Transverse colon (tissue), 4 donors: ENCODE measurements at regions not wholly inside any gene's neighbourhood (a gene's known extent, or its start where the extent isn't known, plus 50 kb on each side); places are given as distances from the start of the nearest gene placed in this dataset.

Experiments
- DNase-seq: peaks from one replicate; pipeline ENCODE4 v3.0.0-alpha.2; 2019
- H3K27ac ChIP-seq, 4 donors: fragments of 200-600 bp; sonication (generic); 2 replicates each; pipeline ENCODE4 v1.5.1; 2016 to 2018; ENCODE audit warnings: inconsistent platforms in 4 of 4
- H3K27me3 ChIP-seq: fragments of 200-600 bp; sonication (generic); 2 replicates; pipeline ENCODE4 v1.5.1; 2017; ENCODE audit warnings: inconsistent platforms
- H3K36me3 ChIP-seq, 4 donors: fragments of 200-600 bp; sonication (generic); 2 replicates each; pipeline ENCODE4 v1.5.1; 2017 to 2019; ENCODE audit warnings: inconsistent platforms in 4 of 4
- H3K4me1 ChIP-seq, 4 donors: fragments of 200-600 bp; sonication (generic); 2 replicates each; pipeline ENCODE4 v1.5.1; 2017 to 2020; ENCODE audit warnings: inconsistent platforms in 4 of 4
- H3K4me3 ChIP-seq, 4 donors: fragments of 200-600 bp; sonication (generic); 1 replicate in 1 of 4; 2 replicates in 3 of 4; pipeline versions ENCODE4 v1.5.1 to v1.6.1; 2017 to 2019; ENCODE audit warnings: inconsistent platforms in 4 of 4
- H3K9me3 ChIP-seq, 2 donors: fragments of 200-600 bp; sonication (generic); 2 replicates each; pipeline ENCODE4 v1.5.1; 2017 to 2019; ENCODE audit warnings: inconsistent platforms in 2 of 2
- EP300 ChIP-seq: sonication (generic); formaldehyde crosslinking; IDR thresholded peaks from one replicate; pipeline ENCODE4 v1.6.1; 2017; ENCODE audit warnings: antibody characterized with exemption, low read depth
- POLR2A ChIP-seq: fragments of 450-650 bp; IDR thresholded peaks from one replicate; pipeline ENCODE4 v1.6.1; 2016; ENCODE audit warnings: antibody characterized with exemption, mild to moderate bottlenecking, moderate library complexity
- POLR2AphosphoS5 ChIP-seq, 3 donors: sonication (generic); formaldehyde crosslinking; IDR thresholded peaks; one replicate each; pipeline ENCODE4 v1.6.1; 2016; ENCODE audit warnings: antibody characterized with exemption in 3 of 3
- WGBS, 2 donors: methylation state at CpG; one replicate each; pipeline ENCODE4 v1.1.5; 2018; ENCODE audit warnings: low coverage in 1 of 2; 5-methylcytosine and 5-hydroxymethylcytosine counted together
- in situ Hi-C, 4 donors: fragments of 200-750 bp; cut with MboI; loops; one replicate each; pipeline versions ENCODE4 v1.15.0 to v1.15.1; 2017; ENCODE audit warnings: low sequenced_read_pairs in 3 of 4, low pct_ligation_motif_present in 1 of 4, low pct_unique_long_range_greater_than_20kb in 1 of 4
- intact Hi-C: fragments of 100-400 bp; cut with DNase I; formaldehyde crosslinking; loops from one replicate; pipeline ENCODE4 v1.15.1; 2023; ENCODE audit warnings: low total_unique reads
- TF ChIP-seq, protein P1 (sequence below), 5 experiments: fragments of 200-600 bp in 3 of 5; fragments of 450-650 bp in 2 of 5; sonication (generic) in 3 of 5; IDR thresholded peaks; 1 replicate in 2 of 5; 2 replicates in 3 of 5; pipeline ENCODE4 v1.5.1; 2016 to 2017; ENCODE audit warnings: antibody characterized with exemption in 5 of 5, inconsistent platforms in 3 of 5, mild to moderate bottlenecking in 2 of 5, moderate library complexity in 1 of 5

DNA sequence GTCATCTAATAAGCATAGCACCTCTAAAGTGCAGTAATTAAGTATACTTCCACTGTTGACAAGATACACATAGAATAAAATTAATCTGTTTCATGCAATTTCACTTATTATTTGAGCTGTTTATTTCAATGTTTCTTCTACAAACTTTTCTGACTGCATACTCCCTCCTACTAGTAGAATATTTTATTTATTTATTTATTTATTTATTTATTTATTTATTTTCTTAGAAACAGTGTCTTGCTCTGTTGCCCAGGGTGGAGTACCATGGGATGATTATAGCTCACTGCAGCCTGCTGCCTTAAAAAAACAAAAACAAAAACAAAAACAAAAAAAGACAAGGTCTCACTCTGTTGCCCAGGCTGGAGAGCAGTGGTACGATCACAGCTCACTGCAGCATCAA, 68.4 kb upstream of the KITLG start:
- TF ChIP-seq EP300 (no peak), POLR2AphosphoS5 (IDR thresholded peaks at IDR 0.05) (no peak), POLR2A (no peak)
- TF ChIP-seq, protein P1, sequence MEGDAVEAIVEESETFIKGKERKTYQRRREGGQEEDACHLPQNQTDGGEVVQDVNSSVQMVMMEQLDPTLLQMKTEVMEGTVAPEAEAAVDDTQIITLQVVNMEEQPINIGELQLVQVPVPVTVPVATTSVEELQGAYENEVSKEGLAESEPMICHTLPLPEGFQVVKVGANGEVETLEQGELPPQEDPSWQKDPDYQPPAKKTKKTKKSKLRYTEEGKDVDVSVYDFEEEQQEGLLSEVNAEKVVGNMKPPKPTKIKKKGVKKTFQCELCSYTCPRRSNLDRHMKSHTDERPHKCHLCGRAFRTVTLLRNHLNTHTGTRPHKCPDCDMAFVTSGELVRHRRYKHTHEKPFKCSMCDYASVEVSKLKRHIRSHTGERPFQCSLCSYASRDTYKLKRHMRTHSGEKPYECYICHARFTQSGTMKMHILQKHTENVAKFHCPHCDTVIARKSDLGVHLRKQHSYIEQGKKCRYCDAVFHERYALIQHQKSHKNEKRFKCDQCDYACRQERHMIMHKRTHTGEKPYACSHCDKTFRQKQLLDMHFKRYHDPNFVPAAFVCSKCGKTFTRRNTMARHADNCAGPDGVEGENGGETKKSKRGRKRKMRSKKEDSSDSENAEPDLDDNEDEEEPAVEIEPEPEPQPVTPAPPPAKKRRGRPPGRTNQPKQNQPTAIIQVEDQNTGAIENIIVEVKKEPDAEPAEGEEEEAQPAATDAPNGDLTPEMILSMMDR (IDR thresholded peaks at IDR 0.05): no peak
- in situ Hi-C loops: no loop called here
- intact Hi-C loops: no loop called here
- no peak for DNase-seq
- H3K4me3 ChIP-seq: no peak overlapping the region
- no peaks in the 10 kb centered on the region for H3K27me3 ChIP-seq
- peaks cover 0 to 10% (median 0%) of the 10 kb centered on the region in 4 donors for H3K4me1 ChIP-seq
- 50 to 86% methylated on average over 1 of the region's 1 CpG for WGBS, 2 donors
- H3K36me3 ChIP-seq: no peaks in the 10 kb centered on the region
- no peak overlapping the region for H3K27ac ChIP-seq
- no peaks in the 10 kb centered on the region for H3K9me3 ChIP-seq

DNA sequence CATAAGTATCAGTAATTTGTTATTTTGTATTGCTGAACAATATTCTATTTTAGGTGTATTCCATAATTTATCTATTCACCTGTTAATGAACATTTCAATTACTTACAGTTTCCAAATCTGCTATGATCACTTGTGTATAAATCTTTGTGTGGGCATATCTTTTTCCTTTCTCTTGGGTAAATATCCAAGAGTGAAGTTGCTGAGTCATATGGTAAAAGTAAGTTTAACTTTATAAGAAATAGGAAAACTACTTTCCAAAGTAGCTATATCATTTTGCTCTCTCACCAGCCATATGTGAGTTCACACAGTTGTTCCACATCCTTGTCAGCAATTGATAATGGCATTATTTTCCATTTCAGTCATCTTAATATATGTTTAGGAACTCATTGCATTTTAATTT, 66.6 kb upstream of the KITLG start:
- Histone ChIP-seq H3K27me3 (no peaks in the 10 kb centered on the region), H3K9me3 (no peaks in the 10 kb centered on the region)
- intact Hi-C loops: no loop called here

DNA sequence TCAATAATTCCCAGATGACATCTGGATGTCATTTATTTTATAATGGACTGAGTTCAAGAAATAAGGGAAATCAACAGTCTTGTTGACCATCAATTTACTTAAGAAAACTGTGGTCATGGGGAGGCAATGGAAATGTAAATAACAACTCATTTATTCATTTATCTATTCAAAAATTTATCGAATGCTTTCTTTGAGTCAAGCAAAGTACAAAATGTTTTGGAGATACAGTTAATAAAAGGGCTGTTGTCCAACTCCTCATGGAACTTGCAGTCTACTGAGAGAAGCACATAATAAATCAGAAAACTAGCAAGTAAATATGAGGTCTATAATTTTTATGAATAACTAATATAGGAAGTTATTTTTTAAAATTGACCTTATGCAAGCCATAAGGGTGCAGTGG, 65.5 kb upstream of the KITLG start:
- Histone ChIP-seq H3K27me3 (no peaks in the 10 kb centered on the region), H3K27ac (no peak overlapping the region), H3K9me3 (no peaks in the 10 kb centered on the region), H3K4me1 (peaks cover 0 to 6% (median 0%) of the 10 kb centered on the region in 4 donors), H3K36me3 (no peaks in the 10 kb centered on the region), H3K4me3 (no peak overlapping the region)
- 88 to 91% methylated on average over 1 of the region's 1 CpG for WGBS, 2 donors
- intact Hi-C loops: no loop called here
- in situ Hi-C loops: no loop called here
- DNase-seq: no peak
- TF ChIP-seq EP300: no peak
- TF ChIP-seq POLR2A: no peak
- TF ChIP-seq, protein P1 (IDR thresholded peaks at IDR 0.05): no peak

More for the DNA sequence above, 66.6 kb upstream of the KITLG start:
- H3K36me3 ChIP-seq: no peaks in the 10 kb centered on the region
- DNase-seq: no peak
- no peak overlapping the region for H3K27ac ChIP-seq
- in situ Hi-C loops: no loop called here
- TF ChIP-seq POLR2AphosphoS5 (IDR thresholded peaks at IDR 0.05): no peak
- TF ChIP-seq POLR2A: no peak
- TF ChIP-seq EP300: no peak
- H3K4me1 ChIP-seq: peaks cover 0 to 10% (median 0%) of the 10 kb centered on the region in 4 donors
- H3K4me3 ChIP-seq: no peak overlapping the region

DNA sequence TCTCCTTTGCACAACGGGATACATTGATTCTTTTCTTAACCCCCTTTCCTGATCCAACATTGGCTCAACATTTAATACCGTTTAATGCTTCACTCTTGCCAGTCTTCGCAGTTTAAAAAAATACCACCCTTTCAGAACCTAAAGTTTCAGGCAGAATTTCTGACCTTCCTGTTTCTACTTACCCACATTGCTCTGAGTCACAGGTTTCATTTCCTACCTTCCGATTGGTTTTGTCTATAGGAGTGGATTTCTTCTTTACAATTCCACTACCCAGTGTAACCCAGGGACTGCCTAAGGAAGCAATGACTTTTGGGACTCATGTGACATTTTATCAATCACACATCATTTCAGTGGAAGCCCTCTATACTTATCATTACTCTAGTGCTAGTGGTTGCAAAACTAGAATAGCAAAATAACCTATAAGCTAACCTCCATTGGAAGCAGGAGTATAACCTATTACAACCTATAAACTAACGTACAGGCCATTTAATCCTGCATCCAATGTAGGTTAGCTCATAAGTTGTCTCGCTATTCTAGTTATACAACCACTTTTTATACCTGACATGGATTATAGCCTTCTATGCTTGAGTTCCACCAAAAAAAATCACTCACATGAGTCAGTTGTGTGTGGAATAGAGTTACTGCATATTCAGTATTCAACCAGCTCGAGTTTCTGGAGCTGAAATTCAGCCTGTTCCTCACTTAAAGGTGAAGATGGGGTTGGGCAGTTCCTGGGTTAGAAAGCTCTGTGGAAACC, 64.9 kb upstream of the KITLG start:
- in situ Hi-C loops: no loop called here
- Histone ChIP-seq H3K4me3 (no peak overlapping the region), H3K27ac (no peak overlapping the region), H3K4me1 (no peaks in the 10 kb centered on the region), H3K27me3 (no peaks in the 10 kb centered on the region), H3K9me3 (no peaks in the 10 kb centered on the region), H3K36me3 (no peaks in the 10 kb centered on the region)
- intact Hi-C loops: no loop called here
- TF ChIP-seq, protein P1 (IDR thresholded peaks at IDR 0.05): no peak
- TF ChIP-seq EP300: no peak
- no peak for TF ChIP-seq POLR2A
- TF ChIP-seq POLR2AphosphoS5 (IDR thresholded peaks at IDR 0.05): no peak
- 77 to 80% methylated on average over 7 of the region's 7 CpGs for WGBS, 2 donors
- DNase-seq: no peak

DNA sequence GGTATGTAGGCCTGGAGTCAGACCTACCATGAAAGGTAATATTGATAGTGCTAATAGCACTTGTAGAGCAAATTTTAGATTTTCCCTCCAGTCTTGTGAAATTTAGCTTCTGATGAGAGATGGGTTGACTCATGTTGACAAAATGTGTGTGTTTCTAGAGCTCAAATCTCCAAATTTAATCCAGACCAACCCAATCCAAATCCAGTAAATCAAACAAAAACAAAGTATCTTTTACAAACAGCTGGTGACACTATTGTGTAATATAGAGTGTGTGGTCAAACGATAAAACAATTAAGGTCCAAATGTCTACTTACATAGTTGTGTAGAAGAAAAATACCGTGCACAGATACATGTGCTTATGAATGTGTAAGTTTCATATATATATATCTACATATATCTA, 63.4 kb upstream of the KITLG start:
- intact Hi-C loops (no loop called here), in situ Hi-C loops (no loop called here)
- TF ChIP-seq POLR2A (no peak), POLR2AphosphoS5 (IDR thresholded peaks at IDR 0.05) (no peak), EP300 (no peak)
- TF ChIP-seq, protein P1 (IDR thresholded peaks at IDR 0.05): no peak
- Histone ChIP-seq H3K4me1 (peaks cover 0 to 11% (median under 1%) of the 10 kb centered on the region in 4 donors), H3K27ac (no peak overlapping the region), H3K9me3 (no peaks in the 10 kb centered on the region), H3K36me3 (no peaks in the 10 kb centered on the region), H3K4me3 (no peak overlapping the region), H3K27me3 (no peaks in the 10 kb centered on the region)
- 68 to 75% methylated on average over 2 of the region's 2 CpGs for WGBS, 2 donors
- DNase-seq: no peak
